CMK (cell line): ENCODE measurements at regions not wholly inside any gene's neighbourhood (a gene's known extent, or its start where the extent isn't known, plus 50 kb on each side); places are given as distances from the start of the nearest gene placed in this dataset.
"Not testable (repeated sequence)": the region's sequence is repeated elsewhere in the genome, so short reads cannot be mapped to it uniquely, and the experiment has no call there.

Experiments used
- DNase-seq: peaks from one replicate; pipeline ENCODE4 v3.0.0-alpha.2; 2010; ENCODE audit warnings: low read depth

- DNase-seq: no peak
Observed at GRCh38 chr14:104398656-104399055, 180.9 kb upstream of the C14orf180 start.

DNA sequence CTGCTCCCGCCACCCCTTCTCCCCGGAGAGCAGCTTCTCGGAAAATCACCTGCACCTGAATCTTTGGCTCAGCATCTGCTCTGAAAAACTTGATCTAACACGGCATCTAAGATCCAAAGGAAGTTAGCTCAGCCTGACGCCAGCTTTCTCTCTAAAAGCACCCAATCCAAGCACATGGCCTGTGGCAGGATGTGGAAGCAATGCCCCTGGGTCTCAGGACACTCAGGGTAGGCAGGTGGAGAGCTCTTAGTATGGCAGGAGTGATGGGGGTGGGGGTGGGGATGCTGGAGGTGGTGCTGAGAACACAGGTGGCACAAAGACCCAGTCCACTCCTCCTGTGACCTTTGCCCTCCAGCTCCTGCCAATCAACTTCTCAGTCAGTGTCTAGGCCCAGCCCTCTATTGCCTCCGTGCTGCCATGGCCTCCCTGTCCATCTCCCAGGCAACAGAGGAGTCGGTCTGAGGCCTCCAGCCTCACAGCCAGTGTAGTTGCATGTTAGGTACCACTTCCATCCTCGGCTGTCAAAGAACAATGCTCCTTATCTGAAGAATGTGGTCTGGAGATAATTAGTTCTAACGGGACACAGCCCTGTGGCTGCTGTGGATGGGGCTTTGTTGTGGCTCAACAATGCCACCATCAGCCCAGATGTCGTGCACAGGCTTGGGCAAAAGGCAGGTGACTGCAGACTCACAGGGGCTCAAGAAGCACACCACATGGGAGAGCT, 180.0 kb upstream of the C14orf180 start:
- DNase-seq: no peak

DNA sequence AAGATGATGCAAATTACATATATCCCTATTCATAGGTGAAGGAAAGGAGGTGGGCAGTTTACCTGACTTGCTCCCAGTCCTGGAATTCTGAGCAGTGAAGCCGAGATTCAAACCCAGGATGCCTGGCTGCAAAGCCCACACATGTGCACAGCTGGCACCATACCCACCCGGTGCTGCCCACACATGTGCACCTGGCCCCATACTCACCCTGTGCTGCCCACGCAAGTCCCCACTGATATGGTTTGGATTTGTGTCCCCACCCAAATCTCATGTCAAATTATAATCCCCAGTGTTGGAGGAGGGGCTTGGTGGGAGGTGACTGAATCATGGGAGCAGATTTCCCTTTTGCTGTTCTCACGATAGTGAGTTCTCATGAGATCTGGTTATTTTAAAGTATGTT, 179.2 kb upstream of the C14orf180 start:
- DNase-seq: no peak

- DNase-seq: no peak
Observed at GRCh38 chr14:104401785-104402184, 177.8 kb upstream of the C14orf180 start.

DNA sequence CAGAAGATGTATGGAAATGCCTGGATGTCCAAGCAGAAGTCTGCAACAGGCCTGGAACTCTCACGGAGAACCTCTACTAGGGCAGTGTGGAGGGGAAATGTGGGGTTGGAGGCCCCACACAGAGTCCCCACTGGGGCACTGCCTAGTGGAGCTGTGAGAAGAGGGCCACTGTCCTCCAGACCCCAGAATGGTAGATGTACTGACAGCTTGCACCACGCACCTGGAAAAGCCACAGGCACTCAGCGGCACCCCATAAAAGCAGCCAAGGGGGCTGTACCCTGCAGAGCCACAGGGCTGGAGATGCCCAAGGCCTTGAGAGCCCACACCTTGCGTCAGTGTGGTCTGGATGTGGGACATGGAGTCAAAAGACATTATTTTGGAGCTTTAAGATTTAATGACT, 177.3 kb upstream of the C14orf180 start:
- not testable (repeated sequence) for DNase-seq

DNA sequence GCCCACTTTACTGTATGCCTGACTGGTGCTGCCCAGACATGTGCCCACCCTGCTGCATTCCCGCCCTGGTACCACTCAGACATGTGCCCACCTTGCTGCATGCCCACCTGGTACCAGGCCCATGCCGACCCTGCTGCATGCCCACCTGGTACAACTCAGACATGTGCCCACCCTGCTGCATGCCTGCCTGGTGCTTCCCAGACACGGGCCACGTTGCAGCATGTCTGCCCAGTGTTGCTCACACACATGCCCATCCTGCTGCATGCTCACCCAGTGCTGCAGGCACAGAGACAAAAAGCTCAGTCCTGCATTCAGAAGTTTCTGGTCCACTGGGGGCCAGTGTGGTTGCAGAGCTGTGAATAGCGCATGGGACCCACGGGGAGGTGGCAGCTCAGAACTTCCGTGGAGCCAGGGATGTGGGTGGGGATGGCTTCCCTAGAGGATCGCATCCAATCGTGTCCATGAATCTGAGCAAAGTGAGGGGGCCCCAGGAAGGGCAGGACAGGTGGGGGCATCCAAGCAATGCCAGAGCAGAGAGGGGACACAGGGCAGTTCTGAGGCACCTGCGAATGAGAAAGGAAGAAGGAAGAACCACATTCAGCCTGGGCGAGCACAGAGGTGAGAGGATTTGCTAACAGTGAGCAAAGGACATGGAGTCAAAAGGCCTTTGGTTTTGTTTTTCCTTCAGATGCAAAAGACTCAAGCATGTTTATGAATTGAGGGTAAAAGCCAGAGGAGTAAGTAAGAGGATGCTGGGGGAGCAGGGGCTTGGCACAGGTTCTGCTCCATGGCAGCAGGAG, 175.9 kb upstream of the C14orf180 start:
- no peak for DNase-seq

DNA sequence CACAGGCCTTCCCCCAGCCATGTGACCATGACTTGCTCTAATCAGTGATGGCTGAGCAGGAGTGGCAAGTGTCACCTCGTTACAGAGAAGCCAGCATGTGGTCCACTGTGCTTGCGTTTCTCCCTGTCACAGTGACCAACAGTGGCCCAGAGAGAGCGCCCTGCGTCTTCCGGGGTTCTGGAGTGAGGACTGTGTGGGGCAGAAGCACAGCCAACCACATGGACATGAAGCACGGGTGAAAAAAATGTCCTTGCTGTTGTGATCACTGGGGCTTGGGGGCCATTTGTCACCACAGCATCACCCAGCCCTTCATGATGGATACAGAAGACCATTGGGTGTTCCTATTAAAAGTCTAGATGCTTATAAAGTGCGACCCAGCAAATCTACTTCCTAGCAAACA, 174.6 kb upstream of the C14orf180 start:
- DNase-seq: no peak

DNA sequence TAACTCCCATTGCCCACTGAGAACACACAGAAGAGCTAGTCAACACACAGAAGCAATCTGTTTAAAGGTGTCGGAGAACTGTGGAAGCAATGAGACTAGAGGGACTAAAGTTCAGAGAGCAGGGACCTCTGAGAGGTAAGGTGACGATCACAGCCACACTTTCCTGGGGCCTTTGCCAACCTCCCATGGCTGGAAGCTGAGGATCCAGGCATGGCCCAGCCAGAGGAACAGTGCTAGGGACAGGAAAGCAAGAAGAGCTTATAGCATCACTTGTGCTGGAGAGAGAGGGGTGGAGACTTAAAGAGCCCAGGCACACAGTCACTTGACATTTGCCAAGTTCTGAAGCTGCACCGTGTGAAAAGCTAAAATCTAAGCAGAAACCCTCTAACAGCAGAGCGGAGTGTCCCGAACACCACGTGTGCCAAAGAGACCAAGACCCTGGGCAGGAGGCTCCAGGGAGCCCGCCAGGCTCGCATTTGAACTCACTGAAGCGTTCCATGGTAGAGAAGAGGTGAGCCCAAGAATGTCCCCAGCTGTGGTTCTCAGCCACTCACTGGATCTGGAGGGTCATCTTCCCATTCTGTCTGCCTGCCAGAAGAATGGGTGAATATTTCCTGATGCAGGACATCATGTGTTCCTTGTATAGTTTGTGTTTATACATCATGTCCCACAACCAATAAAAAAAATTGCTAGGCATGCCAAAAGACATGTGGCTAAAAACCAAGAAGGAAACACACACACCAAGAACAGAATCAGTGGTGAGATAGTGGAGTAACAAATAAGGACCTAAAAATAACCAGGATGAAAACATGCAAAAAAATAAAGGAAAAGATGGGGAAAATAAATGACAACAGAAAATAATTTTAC, 174.0 kb upstream of the C14orf180 start:
- DNase-seq: no peak

DNA sequence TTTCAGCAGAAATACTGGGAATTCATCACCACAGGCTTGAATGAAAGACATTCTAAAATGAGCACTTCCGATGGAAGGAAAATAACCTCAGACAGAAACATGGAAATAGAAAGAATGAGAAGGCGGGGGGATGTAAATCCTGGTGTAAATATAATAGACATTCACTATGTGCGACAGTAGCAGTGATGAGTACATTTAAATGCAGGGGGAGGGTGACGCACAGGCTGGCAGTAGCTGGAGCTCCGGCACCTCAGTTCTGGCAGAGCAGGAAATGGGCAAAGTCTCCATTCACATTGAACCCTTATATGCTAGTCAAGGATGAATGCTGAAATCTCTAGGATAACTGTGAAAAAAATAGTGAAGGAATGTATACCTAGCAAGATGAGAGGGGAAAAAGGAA, 172.7 kb upstream of the C14orf180 start:
- no peak for DNase-seq

DNA sequence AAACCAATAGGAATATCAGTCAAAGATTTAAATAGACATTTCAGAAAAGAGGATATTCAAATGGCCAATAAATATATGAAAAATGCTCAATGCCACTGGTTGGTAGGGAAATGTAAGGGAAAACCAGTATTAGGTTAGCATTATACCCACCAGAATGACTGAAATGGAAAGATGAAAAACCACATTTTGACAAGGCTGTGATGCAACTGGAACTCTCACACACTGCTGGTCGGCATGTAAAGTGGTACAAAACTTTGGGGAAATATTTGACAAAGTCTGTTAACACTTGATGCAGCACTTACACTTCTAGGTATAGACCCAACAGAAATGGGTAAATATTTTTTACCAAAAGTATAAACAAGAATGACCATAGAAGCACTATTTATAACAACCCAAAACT, 163.2 kb upstream of the C14orf180 start:
- DNase-seq: no peak

DNA sequence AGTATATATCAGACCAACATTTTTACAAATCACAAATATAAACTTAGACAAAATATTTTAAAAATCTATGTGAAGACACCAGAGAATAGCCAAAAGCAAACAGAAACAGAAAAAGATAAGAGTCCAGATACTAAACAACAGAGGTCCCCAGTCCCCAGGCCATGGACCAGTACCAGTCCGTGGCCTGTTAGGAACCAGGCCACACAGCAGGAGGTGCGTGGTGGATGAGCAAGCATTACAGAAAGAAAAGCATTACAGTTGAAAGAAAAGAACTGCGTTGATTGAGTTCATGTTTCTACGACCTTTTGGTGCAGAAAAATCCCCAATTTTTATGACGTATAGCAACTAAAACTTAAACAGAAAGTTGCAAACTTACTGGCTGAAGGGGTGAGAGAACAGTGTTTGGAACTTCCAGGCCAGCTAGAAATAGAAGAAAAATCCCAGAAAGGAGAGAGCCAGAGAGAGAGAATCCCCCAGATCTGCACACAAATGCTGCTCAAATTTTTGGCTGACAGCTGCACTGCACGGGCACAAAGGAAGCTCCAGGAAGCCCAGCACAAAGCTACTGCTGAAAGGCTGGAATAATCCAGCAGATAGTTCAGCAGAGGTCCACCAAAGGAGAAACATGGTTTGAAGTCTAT, 159.6 kb upstream of the C14orf180 start:
- no peak for DNase-seq

DNA sequence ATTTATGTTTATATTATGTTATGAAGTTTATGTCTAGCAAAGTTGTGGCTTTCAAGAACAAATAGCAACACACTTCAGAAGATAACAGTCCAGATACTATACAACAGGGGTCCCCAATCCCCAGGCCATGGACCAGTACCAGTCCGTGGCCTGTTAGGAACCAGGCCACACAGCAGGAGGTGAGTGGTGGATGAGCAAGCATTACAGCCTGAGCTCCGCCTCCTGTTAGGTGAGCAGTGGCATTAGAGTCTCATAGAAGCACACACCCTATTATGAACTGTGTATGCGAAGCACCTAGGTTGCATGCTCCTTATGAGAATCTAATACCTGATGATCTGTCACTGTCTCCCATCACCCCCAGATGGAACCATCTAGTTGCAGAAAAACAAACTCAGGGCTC, 159.0 kb upstream of the C14orf180 start:
- DNase-seq: not testable (repeated sequence)

- DNase-seq: no peak
Observed at GRCh38 chr14:104420990-104421389, 158.6 kb upstream of the C14orf180 start.

DNA sequence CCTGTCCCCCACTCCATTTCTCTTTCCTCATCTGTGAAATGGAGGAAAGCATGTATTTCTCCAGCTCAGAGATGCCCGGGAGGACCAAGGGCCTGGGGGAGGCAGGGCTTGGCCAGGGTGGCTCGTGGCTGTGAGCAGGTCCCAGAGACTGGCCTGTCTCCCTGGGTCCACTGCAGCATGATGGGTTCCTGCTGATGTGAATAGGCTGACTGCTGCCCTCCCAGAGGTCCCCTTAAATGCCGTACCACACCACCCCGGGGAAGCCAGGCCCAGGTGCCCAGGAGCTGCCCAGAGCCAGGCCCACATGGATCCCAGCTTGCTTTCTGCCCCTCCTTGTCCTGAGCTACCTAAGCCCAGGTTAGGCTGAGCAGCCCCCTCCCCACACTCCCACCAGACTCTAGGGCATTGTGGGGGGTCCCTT, 158.2 kb upstream of the C14orf180 start:
- no peak for DNase-seq

- DNase-seq: no peak
Observed at GRCh38 chr14:104421892-104422828, 157.4 kb upstream of the C14orf180 start.

GRCh38 chr14:104422837-104423681, 156.5 kb upstream of the C14orf180 start:
- DNase-seq: no peak

DNA sequence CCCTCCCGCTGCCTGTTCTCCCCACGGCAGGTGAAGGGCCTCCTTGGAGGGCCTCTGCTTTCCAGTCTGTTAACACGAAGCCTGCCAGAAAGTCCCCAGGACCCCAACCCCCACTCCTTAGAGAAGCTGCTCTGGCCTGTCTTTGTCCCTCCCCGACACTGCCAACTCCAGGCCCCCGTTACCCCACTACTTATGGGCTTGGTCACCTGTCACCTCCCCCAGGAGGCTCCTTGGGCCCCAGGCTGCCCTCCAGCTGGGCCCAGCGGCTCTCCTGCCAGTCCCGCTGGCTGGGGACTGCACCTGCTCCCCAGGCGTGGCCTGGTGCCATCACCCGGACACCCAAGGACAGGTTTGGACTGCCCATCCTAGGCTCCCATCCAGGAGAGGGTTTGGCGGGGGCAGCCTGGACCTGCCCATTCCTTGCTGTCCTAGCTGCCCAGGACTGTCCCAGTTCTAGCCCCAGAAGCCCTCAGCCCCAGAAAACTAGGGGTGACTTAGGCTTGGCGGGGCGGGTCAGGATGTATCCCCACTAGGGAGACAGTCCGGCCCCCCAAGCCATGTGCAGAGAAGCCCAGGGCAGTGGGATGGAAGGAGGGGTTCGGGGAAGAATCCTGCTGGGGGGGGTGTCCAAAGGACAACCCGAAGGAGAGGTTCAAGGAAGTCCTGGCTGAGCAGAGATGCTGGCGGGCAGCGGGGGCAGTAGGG, 155.7 kb upstream of the C14orf180 start:
- DNase-seq: no peak

DNA sequence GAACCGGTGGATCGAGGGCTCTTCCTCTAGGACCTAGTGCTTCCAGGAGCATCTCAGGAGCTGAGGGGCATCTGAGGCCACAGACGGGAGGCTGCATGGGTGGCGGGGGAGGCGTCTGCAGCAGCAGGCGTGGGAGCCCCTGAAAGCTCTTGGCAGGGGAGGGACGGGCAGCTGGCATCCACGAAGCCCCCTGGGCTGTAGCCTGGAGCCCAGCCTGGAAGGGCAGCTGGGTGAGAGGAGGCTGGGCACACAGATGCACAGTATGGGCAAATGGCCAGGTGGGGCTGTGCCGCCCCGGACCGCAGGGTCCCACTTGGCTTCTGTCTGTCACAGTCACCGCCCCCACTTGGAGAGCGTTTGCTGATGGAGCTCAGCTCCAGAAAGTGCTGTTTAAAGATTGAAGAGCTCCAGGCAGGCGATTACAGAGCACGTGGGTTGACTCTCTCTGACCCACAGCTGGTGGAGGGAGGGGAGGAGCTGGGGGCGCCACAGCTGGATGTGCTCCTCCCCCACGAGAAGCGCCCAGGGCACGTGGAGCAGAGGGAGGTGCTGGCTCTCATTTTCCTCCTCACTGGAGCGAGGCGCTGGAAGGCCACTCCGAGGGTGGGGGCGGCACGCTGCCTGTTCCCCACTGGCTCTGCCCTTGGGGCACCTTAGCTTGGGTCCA, 155.0 kb upstream of the C14orf180 start:
- DNase-seq: no peak

DNA sequence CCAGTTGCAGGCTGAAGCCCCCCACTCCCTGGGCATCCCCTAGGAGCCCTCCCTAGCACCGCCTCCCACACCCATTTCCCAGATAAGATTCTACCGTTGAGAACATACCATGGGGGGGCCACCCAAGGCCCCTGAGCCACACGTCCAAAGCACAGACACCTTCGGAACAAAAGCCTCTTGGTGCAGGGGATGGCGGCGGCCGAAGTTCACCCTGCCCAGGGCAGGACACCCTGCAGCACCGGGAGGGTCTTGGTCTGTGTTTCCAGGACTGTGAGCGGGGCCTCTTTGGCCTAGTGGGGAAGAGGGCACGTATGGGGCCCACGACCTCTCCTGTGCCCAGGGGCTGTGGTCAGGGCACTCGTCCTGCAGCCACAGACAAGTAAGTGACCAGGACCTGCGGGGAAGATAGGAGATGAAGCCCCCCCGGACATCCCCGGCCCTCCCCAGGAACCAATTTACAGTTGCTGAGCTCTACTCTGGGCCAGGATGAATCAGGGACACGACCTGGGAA, 154.3 kb upstream of the C14orf180 start:
- DNase-seq: no peak
